ENCODE measurements at regions not wholly inside any gene's neighbourhood (a gene's known extent, or its start where the extent isn't known, plus 50 kb on each side); places are given as distances from the start of the nearest gene placed in this dataset.
"Not testable (repeated sequence)": the region's sequence is repeated elsewhere in the genome, so short reads cannot be mapped to it uniquely, and the experiment has no call there.

- no peaks in the 10 kb centered on the region for H3K4me1 ChIP-seq
- intact Hi-C loops (cut with DNase I; ENCODE audit: low total_unique reads), result no loop called here
- no peak overlapping the region for H3K4me3 ChIP-seq
- H3K27ac ChIP-seq, result no peak overlapping the region
- no peak for DNase-seq
- no peaks in the 10 kb centered on the region for H3K27me3 ChIP-seq
- no peak for TF ChIP-seq CTCF (IDR thresholded peaks at IDR 0.05)
- no peaks in the 10 kb centered on the region for H3K9me3 ChIP-seq
- H3K36me3 ChIP-seq, result no peaks in the 10 kb centered on the region
Measured at GRCh38 chr9:26513730-26514129, 378.9 kb downstream of the CAAP1 start.

GRCh38 chr9:26510137-26510536 is 382.5 kb downstream of the CAAP1 start:
- DNase-seq, result no peak
- no peak overlapping the region for H3K27ac ChIP-seq
- no peaks in the 10 kb centered on the region for H3K36me3 ChIP-seq
- no peaks in the 10 kb centered on the region for H3K27me3 ChIP-seq
- no peaks in the 10 kb centered on the region for H3K4me1 ChIP-seq
- no peak for TF ChIP-seq CTCF (IDR thresholded peaks at IDR 0.05)
- intact Hi-C loops (cut with DNase I; ENCODE audit: low total_unique reads), result no loop called here
- no peak overlapping the region for H3K4me3 ChIP-seq
- H3K9me3 ChIP-seq, result no peaks in the 10 kb centered on the region

GRCh38 chr9:26508897-26509296 is 383.7 kb downstream of the CAAP1 start:
- DNase-seq, result no peak
- no peaks in the 10 kb centered on the region for H3K27me3 ChIP-seq
- TF ChIP-seq CTCF (IDR thresholded peaks at IDR 0.05), result no peak
- no peaks in the 10 kb centered on the region for H3K9me3 ChIP-seq
- H3K27ac ChIP-seq, result no peak overlapping the region
- H3K4me1 ChIP-seq, result peaks cover 0 to 2% (median 0%) of the 10 kb centered on the region in 4 donors
- H3K4me3 ChIP-seq, result no peak overlapping the region
- intact Hi-C loops (cut with DNase I; ENCODE audit: low total_unique reads), result no loop called here
- no peaks in the 10 kb centered on the region for H3K36me3 ChIP-seq

GRCh38 chr9:26504057-26504456 is 388.5 kb downstream of the CAAP1 start:
- H3K36me3 ChIP-seq, result no peaks in the 10 kb centered on the region
- H3K27me3 ChIP-seq, result no peaks in the 10 kb centered on the region
- no peak for DNase-seq
- H3K4me1 ChIP-seq, result peaks cover 0 to 7% (median 0%) of the 10 kb centered on the region in 4 donors
- H3K9me3 ChIP-seq, result no peaks in the 10 kb centered on the region
- intact Hi-C loops (cut with DNase I; ENCODE audit: low total_unique reads), result no loop called here
- H3K4me3 ChIP-seq, result no peak overlapping the region
- no peak overlapping the region for H3K27ac ChIP-seq
- TF ChIP-seq CTCF (IDR thresholded peaks at IDR 0.05), result no peak

- Histone ChIP-seq H3K36me3 (no peaks in the 10 kb centered on the region), H3K9me3 (no peaks in the 10 kb centered on the region), H3K4me1 (peaks cover 0 to 7% (median 0%) of the 10 kb centered on the region in 4 donors), H3K27ac (no peak overlapping the region), H3K27me3 (no peaks in the 10 kb centered on the region), H3K4me3 (no peak overlapping the region)
- intact Hi-C loops (cut with DNase I; ENCODE audit: low total_unique reads), result no loop called here
- DNase-seq, result no peak
- TF ChIP-seq CTCF (IDR thresholded peaks at IDR 0.05), result no peak
Measured at GRCh38 chr9:26502311-26502710, 390.3 kb downstream of the CAAP1 start.

GRCh38 chr9:26500471-26500870 is 392.1 kb downstream of the CAAP1 start:
- Histone ChIP-seq H3K4me3 (no peak overlapping the region), H3K4me1 (peaks cover 0 to 7% (median 0%) of the 10 kb centered on the region in 4 donors), H3K27ac (no peak overlapping the region), H3K27me3 (no peaks in the 10 kb centered on the region), H3K36me3 (no peaks in the 10 kb centered on the region), H3K9me3 (no peaks in the 10 kb centered on the region)
- intact Hi-C loops (cut with DNase I; ENCODE audit: low total_unique reads), result no loop called here
- TF ChIP-seq CTCF (IDR thresholded peaks at IDR 0.05), result no peak
- DNase-seq, result no peak

GRCh38 chr9:26492608-26493521 is 399.7 kb downstream of the CAAP1 start:
- H3K9me3 ChIP-seq; H3K4me1 ChIP-seq; H3K4me3 ChIP-seq; intact Hi-C loops (cut with DNase I; ENCODE audit: low total_unique reads); H3K27me3 ChIP-seq; DNase-seq; H3K27ac ChIP-seq; H3K36me3 ChIP-seq: not testable (repeated sequence)

- H3K4me1 ChIP-seq; H3K4me3 ChIP-seq; H3K27me3 ChIP-seq; H3K27ac ChIP-seq; intact Hi-C loops (cut with DNase I; ENCODE audit: low total_unique reads); H3K36me3 ChIP-seq; DNase-seq; H3K9me3 ChIP-seq: not testable (repeated sequence)
Measured at GRCh38 chr9:26491922-26492607, 400.5 kb downstream of the CAAP1 start.
